HuH-7 (cell line): ENCODE measurements at regions not wholly inside any gene's neighbourhood (a gene's known extent, or its start where the extent isn't known, plus 50 kb on each side); places are given as distances from the start of the nearest gene placed in this dataset.
"Not testable (repeated sequence)": the region's sequence is repeated elsewhere in the genome, so short reads cannot be mapped to it uniquely, and the experiment has no call there.

Source experiments
- DNase-seq: peaks from one replicate; pipeline ENCODE4 v3.0.0; 2011; ENCODE audit warnings: low spot score

- no peak for DNase-seq
Observed at GRCh38 chr2:199558156-199558555, 100.4 kb upstream of the SATB2 start.

DNA sequence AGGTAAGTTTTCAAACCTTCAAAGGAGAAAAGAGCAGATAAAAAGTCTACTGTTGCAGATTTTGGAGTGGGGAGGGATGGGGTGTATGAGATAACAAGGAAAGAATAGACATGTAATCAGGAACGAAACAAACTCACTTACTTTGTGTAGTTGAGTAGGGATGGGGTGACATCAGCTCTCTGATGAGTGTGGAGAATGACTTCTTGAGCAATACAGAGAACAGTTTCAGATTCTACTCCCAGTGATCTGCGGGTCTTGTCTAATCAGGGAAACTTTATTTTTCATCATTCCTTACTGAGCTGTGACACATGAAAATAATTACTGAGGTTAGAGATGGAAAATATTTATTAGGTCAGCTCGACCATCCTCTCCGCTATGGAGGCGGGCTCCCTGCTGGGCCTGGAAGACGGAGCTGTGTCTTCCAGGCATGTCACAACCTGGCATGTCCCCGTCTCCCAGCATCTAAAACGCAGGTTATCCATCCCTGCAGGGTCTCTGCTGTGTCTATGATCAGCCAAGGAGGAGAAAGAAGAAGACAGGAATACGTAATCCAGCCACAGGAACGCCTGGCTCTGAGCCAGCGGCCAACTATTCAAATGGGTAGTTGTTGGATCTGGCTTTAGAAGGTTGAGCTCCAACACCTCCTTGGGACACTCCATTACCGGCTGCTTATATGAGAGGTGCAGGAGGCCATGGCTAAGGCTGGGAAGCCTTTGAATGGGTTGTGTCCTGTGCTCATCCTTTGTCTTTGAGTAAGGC, 99.0 kb upstream of the SATB2 start:
- peak; percentile 12 for DNase-seq

DNA sequence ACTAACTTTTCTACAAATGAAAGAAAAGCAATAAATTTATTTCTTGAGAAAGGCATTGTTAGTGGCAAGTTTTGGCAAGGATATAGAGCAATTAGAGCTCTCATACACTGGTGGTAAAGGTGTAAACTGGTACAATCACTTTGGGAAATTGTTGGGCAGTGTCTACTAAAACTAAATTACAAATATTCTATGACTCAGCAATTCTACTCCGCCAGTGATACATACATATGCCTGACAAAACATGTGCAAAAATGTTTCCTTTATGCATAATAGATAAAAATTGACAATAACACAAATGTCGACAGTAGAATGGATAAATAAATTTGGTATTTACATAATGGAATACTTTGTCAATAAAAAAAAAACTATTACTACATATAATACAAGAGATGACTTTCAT, 96.3 kb upstream of the SATB2 start:
- DNase-seq: no peak

- no peak for DNase-seq
Observed at GRCh38 chr2:199552141-199552540, 94.4 kb upstream of the SATB2 start.

DNA sequence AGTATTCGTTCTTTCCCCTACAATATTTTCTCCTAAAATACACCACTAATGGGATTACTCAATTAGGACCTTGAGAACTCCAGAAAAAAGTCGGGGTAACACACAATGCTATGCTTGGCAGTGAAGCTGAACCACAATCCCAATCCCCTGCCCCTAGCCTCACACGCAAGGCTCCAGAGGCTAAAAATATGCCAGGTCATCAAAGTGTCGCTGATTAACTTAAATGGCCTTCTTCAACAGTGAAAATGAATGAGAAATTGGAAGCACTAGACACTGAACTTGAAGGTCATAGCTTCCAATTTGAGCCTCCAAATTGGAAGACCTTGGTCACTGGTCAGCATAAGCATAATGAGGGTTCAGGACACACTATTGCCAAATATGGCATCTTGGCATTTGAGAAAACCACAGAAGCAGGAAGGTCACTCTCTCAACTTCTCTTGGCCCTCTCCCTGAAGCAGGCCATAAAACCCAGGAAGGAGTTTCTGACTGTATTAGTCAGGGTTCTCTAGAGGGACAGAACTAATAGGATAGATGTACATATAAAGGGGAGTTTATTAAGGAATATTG, 86.0 kb upstream of the SATB2 start:
- no peak for DNase-seq

GRCh38 chr2:199535445-199536177, 77.9 kb upstream of the SATB2 start:
- DNase-seq: no peak

- DNase-seq: not testable (repeated sequence)
Observed at GRCh38 chr2:199533873-199534272, 76.1 kb upstream of the SATB2 start.

GRCh38 chr2:199527071-199527470, 69.3 kb upstream of the SATB2 start:
- DNase-seq: no peak

DNA sequence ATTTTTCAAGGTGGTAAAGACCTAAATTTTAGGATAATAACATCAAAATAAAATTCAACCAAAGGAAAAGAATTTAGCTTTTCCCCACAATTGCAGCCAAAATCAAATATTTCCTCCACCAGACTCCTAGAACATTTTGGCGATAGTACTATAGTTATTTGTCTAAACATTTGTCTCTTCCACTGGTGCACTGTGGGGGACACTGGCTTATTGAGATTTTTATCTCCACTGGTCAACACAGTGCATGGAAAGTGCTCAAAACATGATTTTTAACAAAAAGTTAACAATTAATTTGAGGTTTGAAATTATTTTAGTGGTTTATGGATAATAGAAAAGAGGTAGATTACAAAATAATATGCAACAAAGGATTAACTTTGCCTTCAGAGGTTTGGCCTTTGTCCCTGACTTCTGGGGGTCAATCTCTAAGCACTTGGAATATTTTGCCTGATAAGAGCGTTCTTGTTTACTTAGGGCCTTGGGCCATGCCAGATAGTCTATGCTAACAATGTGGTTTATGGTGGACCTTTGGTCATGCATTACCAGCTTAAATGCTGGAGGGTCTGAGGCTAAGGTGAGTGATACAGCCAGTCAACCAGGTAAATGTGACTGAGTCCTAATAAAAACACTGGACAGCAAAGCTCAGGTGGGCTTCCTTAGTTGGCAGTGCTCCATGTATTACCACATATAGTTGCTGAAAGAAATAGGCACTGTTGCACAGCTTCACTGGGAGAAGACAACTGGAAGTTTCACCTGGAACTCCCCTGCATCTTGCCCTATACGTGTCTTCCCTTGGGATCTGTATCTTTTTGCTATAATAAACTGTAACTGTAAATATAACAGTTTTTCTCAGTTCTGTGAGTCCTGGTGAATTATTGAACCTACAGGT, 67.2 kb upstream of the SATB2 start:
- DNase-seq: peak; percentile 43

- DNase-seq: no peak
Observed at GRCh38 chr2:199509403-199509802, 51.7 kb upstream of the SATB2 start.
